ENCODE measurements at regions not wholly inside any gene's neighbourhood (a gene's known extent, or its start where the extent isn't known, plus 50 kb on each side); places are given as distances from the start of the nearest gene placed in this dataset.

DNA sequence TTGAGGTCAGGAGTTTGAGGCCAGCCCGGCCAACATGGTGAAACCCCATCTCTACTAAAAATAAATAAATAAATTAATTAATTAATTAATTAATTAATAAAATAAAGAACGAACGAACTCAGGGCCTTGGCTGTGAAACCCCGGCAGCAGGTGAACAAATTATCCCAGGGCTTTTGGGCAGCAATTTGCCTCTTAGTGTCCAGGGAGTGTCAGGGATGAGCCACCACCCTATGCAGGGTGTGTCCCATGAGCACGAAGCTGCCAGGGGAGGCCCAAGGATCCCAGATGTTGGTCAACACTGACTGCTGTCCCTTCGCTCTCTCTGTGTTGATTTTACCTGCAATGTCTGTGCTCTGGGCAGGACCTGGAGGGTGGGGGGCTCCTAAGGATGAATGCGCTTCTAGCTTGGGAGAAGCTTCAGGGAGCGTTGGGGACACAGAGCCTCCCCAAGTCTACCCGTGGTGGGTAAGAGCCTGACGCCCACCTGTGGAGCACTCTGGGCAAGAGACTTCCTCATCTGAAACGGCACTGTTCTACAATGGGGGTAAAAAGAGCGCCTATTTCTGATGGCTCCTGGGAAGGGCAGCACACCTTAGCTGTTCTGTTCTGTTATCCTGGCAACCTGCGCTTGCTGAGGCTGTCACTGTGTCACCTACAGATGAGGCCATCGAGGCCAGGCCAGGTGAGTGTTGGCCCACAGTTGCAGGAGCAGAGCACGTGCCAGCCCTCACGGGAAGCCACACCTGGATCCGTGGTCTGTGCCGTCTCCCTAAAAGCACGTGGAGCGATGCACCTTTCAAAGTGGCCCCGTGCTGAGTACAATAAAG is 125.5 kb upstream of the CDH4 start:
- Mint-ChIP-seq H3K27ac (no peak overlapping the region), H3K9me3 (no peaks in the 10 kb centered on the region), H3K36me3 (no peaks in the 10 kb centered on the region)
- DNase-seq (ENCODE audit: low spot score in 2 of 2) = no peak
- no peak for ATAC-seq

DNA sequence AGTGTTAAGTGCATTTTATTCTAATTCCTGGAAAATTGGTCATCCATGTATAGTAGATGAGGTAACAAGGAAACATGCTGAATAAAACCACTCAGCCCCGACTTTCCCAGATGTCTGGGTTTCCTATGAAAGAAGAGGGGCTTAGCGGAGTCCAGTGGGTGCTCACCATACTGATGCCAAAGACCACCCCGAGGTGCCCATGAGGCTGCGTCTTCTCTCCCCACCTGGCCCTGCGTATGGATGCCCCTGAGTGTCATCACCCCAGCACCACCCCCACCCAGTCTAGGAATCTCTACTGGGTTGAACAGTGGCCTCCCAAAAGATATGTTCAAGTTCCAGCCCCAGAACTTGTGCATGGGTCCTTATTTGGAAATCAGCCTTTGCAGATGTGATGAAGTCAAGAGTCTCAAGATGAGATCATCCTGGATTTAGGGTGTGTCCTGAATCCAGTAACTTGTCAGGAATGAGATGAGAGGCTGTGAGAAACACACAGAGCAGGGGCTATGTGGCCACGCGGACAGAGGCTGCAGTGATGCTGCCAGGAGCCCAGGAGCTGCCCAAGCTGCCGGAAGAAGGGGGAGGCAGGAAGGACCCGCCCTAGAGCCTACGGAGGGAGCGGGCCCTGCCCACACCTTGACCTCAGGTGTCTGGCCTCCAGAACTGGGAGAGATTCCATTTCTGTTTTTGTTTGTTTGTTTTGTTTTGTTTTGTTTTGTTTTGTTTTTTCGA is 124.6 kb upstream of the CDH4 start:
- H3K27ac Mint-ChIP-seq = no peak overlapping the region
- DNase-seq (ENCODE audit: low spot score in 2 of 2) = no peak
- H3K36me3 Mint-ChIP-seq = no peaks in the 10 kb centered on the region
- no peaks in the 10 kb centered on the region for H3K9me3 Mint-ChIP-seq
- ATAC-seq = no peak

- no peaks in the 10 kb centered on the region for H3K9me3 Mint-ChIP-seq
- H3K36me3 Mint-ChIP-seq = no peaks in the 10 kb centered on the region
- DNase-seq (ENCODE audit: low spot score in 2 of 2) (no peak), ATAC-seq (no peak)
- H3K27ac Mint-ChIP-seq = no peak overlapping the region
Measured at GRCh38 chr20:61128701-61129269, 123.3 kb upstream of the CDH4 start.

DNA sequence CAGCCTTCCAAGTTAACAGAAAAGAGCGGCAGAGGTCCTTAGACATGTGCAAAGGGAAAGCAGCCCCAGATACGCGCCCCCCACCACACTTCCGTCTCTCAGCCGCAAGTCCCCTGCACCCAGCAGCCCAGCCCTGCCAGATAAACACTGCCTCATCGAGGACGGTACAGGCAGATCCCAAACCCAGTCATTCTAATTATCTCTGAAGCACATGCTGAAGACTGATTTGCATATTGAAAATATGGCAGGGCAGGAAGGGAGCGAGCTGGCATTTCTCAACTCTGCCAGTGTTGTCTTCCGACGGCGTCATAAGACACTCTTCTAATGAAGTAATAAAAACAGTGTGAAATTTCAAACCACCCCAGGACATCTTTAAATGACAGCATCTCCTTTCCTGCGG is 122.8 kb upstream of the CDH4 start:
- H3K9me3 Mint-ChIP-seq = no peaks in the 10 kb centered on the region
- DNase-seq (ENCODE audit: low spot score in 2 of 2) = no peak
- H3K36me3 Mint-ChIP-seq = no peaks in the 10 kb centered on the region
- ATAC-seq = no peak
- no peak overlapping the region for H3K27ac Mint-ChIP-seq

DNA sequence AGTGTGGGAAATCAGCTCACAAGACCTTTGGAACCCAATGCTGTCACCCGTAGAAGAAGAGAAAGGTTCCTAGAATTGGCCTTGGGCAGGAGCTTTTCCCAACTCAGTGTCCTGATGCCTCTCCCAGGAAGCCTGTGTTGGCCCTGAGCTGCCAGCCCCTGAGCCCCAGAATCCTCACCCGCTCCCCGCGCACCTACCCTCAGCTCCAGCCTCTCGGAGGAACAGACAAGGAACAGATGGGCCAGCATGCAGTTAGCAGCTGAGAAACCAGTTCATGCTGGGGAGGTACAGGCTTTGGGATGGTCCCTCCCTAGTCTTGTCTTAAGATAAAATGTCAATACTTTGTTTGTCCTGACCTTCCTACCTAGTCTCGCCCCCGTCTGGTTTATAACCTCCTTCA is 121.9 kb upstream of the CDH4 start:
- H3K9me3 Mint-ChIP-seq = no peaks in the 10 kb centered on the region
- no peak overlapping the region for H3K27ac Mint-ChIP-seq
- ATAC-seq = no peak
- no peaks in the 10 kb centered on the region for H3K36me3 Mint-ChIP-seq
- DNase-seq (ENCODE audit: low spot score in 2 of 2) = no peak

DNA sequence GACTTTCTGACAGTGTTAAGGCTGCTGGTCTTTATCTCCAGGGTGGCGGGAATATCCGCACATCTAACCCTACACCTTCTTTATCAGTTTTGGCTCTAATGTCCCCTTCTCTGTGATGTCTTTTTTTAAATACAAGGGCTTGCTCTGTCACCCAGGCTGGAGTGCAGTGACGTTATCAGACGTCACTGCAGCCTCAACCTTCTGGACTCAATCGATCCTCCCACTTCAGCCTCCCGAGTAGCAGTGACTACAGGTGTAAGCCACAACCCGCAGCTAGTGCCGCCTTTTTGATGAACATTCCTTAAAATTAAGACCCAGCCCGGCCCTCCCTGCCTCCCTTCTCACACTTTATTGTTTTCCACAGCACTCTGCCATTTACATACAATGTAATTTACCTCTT is 120.1 kb upstream of the CDH4 start:
- Mint-ChIP-seq H3K9me3 (no peaks in the 10 kb centered on the region), H3K36me3 (no peaks in the 10 kb centered on the region), H3K27ac (no peak overlapping the region)
- no peak for ATAC-seq
- DNase-seq (ENCODE audit: low spot score in 2 of 2) = no peak

DNA sequence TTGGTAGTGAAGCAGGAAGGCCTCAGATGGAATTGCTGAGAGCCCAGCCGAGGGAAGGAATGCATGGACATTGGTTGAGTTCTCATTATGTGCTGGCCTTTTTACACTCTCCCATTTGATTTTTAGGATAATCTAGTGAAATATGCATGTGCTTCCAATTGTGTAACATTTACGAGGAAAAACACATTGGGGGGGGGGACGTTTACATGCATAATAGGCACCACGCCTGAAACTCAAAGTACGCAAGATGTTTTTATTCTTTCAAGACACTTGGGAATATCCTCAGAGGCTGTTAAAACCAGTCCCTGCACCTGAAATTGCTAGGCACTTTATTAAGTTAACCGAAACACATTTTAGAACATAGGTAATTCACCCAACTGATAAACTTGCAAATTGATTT is 118.5 kb upstream of the CDH4 start:
- no peak overlapping the region for H3K27ac Mint-ChIP-seq
- no peaks in the 10 kb centered on the region for H3K36me3 Mint-ChIP-seq
- DNase-seq (ENCODE audit: low spot score in 2 of 2) (no peak), ATAC-seq (no peak)
- no peaks in the 10 kb centered on the region for H3K9me3 Mint-ChIP-seq

DNA sequence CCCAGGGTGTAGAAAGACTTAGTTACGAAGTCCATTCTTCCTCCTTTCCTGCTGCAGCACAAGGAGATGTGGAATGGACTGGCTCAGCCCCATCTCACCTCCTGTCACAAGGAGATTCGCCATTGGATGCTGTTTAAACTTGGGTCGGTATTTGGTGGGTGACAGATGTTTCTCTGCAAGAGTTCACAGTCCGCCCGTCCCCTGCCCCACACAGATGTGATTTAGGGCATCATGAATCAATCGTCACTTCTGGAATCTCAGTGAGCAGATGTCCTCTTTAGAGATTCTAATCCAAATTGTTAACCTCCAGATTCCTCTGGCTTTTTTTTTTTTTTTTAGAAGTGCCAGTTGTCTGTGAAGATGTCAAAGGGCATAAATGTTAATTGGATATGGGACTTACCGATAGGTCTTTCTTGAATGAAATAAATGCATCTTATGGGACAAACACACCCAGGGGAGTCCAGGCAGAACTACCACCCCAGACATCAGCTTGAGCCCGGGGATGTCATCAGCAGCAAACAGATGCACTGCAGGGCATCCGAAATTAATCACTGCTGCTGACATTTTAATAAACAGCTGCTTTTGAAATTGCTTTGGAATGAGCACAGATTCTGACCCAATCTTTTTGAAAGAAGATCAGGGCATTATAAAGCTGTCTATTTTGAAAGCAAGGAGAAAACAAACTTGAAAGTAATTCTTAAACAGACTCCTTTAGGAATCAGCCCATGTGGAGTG is 117.6 kb upstream of the CDH4 start:
- H3K36me3 Mint-ChIP-seq = no peaks in the 10 kb centered on the region
- no peak for ATAC-seq
- H3K9me3 Mint-ChIP-seq = no peaks in the 10 kb centered on the region

DNA sequence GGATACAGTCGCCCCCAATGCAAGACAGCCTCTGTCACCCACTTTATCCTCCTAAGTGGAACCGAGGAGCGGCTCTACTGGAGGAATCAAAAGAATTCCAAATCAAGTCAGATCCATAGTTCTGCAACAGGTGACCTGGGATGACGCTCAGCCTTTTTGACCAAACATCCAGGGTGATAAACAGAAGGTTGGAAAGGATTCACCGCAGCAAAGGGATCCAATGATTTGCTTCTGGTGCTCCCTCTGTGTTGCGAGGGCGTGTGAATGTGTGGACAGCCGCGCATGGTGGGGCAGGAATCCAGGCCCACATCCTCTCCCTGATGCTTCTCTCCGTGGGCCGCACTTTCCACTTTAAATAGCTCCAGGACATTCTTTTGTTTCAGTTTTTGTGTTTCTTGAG is 116.8 kb upstream of the CDH4 start:
- Mint-ChIP-seq H3K9me3 (no peaks in the 10 kb centered on the region), H3K27ac (no peak overlapping the region), H3K36me3 (no peaks in the 10 kb centered on the region)
- ATAC-seq (no peak), DNase-seq (ENCODE audit: low spot score in 2 of 2) (no peak)

More for the DNA sequence above, 117.6 kb upstream of the CDH4 start:
- H3K27ac Mint-ChIP-seq = no peak overlapping the region
- DNase-seq (ENCODE audit: low spot score in 2 of 2) = no peak

DNA sequence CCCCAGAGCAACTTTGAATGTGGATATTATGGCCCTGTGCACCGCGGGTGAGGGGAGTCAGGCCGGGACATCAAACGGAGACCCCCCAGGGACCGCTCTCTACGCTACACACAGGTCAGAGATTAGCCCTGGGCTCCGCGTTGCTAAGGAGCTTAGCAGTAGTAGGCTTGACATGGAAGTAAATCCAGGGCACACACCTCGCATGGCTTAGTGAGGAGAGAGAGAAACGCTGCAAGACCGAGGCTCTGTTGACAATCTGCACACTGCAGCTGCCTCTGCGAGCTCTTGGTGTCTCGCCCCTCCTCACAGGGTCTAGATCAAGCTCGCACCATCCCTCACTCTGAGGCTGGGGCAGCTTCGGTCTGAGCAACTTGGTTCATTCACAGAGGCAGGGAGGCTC is 116.1 kb upstream of the CDH4 start:
- ATAC-seq (no peak), DNase-seq (ENCODE audit: low spot score in 2 of 2) (no peak)
- H3K36me3 Mint-ChIP-seq = no peaks in the 10 kb centered on the region
- H3K27ac Mint-ChIP-seq = no peak overlapping the region
- no peaks in the 10 kb centered on the region for H3K9me3 Mint-ChIP-seq

DNA sequence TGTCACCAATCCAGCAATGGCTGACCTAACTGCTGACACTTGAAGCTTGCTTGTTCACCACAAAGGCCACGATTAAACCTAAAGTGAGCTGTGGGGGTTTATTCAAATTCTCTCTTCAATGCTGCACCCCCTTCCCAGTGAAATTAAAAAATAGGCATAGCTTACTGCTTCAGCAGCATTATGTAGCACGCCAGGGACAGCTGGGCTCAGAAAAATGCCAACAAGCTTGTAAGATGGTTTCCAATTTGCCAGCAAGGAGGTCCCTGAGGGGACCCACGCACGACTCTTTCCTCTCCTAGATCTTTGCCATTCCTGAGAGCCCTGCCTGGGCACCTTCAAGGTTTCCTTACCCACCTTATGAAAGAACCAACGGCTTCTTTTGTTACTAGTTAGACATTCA is 113.5 kb upstream of the CDH4 start:
- H3K36me3 Mint-ChIP-seq = no peaks in the 10 kb centered on the region
- ATAC-seq = no peak
- DNase-seq (ENCODE audit: low spot score in 2 of 2) = no peak
- H3K27ac Mint-ChIP-seq = no peak overlapping the region
- peaks cover 0 to 3% of the 10 kb centered on the region in 2 donors for H3K9me3 Mint-ChIP-seq

DNA sequence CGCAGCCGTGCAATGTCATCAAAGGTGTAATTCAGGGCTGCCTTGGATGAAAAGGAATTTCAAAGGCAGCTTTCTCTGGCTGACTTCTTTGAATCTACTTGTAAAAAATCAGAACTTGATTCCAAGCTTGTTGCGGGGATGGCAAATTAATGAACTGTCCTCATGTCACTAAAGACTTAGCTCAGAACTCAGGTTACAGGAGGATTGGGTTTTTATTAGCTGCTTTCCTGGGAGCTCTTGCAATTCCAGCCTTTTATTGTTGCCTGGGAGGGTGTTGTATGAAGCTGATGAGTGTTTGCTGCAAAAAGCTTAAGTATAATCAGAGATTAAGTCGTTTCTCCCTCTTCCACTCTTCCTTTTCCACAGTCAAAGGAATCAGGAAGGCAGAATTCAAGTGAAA is 113.0 kb upstream of the CDH4 start:
- no peak for DNase-seq (ENCODE audit: low spot score in 2 of 2)
- Mint-ChIP-seq H3K27ac (no peak overlapping the region), H3K9me3 (peaks cover 0 to 3% of the 10 kb centered on the region in 2 donors), H3K36me3 (no peaks in the 10 kb centered on the region)
- ATAC-seq = no peak

- Mint-ChIP-seq H3K36me3 (no peaks in the 10 kb centered on the region), H3K27ac (no peak overlapping the region), H3K9me3 (peaks cover 0 to 3% of the 10 kb centered on the region in 2 donors)
- ATAC-seq (no peak), DNase-seq (ENCODE audit: low spot score in 2 of 2) (no peak)
Measured at GRCh38 chr20:61140576-61140975, 111.5 kb upstream of the CDH4 start.

- Mint-ChIP-seq H3K36me3 (no peaks in the 10 kb centered on the region), H3K9me3 (peaks cover 0 to 3% of the 10 kb centered on the region in 2 donors), H3K27ac (no peak overlapping the region)
- ATAC-seq = no peak
- DNase-seq (ENCODE audit: low spot score in 2 of 2) = no peak
Measured at GRCh38 chr20:61146023-61146422, 106.0 kb upstream of the CDH4 start.

DNA sequence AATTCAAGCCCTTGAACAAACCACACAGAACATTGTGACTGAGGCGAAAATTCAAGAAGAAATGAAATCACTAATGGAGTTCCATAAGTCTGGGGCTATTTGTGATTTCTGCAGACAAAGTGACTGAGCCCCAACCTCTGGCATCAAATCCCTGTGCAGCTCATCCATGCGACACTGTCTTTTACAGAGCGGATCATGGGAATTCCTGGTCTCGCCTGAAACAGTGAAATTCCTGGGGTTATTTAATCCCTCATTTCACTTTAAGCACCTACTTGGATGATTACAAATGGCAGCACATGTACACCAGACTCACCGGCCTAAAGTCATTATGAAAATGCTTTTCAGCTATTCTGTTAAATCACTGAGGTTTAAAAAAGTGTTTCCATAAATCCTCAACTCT is 102.4 kb upstream of the CDH4 start:
- Mint-ChIP-seq H3K36me3 (no peaks in the 10 kb centered on the region), H3K9me3 (no peaks in the 10 kb centered on the region), H3K27ac (no peak overlapping the region)
- DNase-seq (ENCODE audit: low spot score in 2 of 2) = no peak
- no peak for ATAC-seq

- Mint-ChIP-seq H3K27ac (no peak overlapping the region), H3K36me3 (peaks cover 0 to 10% of the 10 kb centered on the region in 2 donors), H3K9me3 (peaks cover 0 to 14% of the 10 kb centered on the region in 2 donors)
- no peak for DNase-seq (ENCODE audit: low spot score in 2 of 2)
- ATAC-seq = no peak
Measured at GRCh38 chr20:61157301-61157700, 94.8 kb upstream of the CDH4 start.

All from activated naive CD4-positive, alpha-beta T cell treated with anti-CD3 and anti-CD28 coated beads, Interleukin-2, amount 50 U/mL, for 72 hours (primary cell).